Lung (tissue), 11 donors: ENCODE measurements at regions not wholly inside any gene's neighbourhood (a gene's known extent, or its start where the extent isn't known, plus 50 kb on each side); places are given as distances from the start of the nearest gene placed in this dataset.

Source experiments
- ATAC-seq: fragments of 200-7000 bp; cut with Tn5 transposase; one replicate; pipeline ENCODE4 v1.9.1; 2020; ENCODE audit warnings: moderate number of reproducible peaks; ENCODE audit not compliant: insufficient read depth, low FRiP score
- DNase-seq, 3 donors: peaks; one replicate each; pipeline ENCODE4 v3.0.0-alpha.2; 2013 to 2017
- H3K27ac ChIP-seq, 2 donors: one replicate each; pipeline ENCODE4 v1.5.1; 2013; ENCODE audit warnings: mild to moderate bottlenecking in 2 of 2, moderate library complexity in 2 of 2, control low read depth in 1 of 2, inconsistent platforms in 1 of 2, low read depth in 1 of 2, low read length in 1 of 2
- H3K27me3 ChIP-seq, 3 donors: one replicate each; pipeline ENCODE4 v1.5.1; 2013; ENCODE audit warnings: low read length in 2 of 3; ENCODE audit not compliant: control insufficient read depth in 3 of 3, insufficient read depth in 3 of 3
- H3K36me3 ChIP-seq, 4 donors: one replicate each; pipeline ENCODE4 v1.5.1; 2013; ENCODE audit warnings: low read length in 4 of 4, mild to moderate bottlenecking in 1 of 4, moderate library complexity in 1 of 4; ENCODE audit not compliant: control insufficient read depth in 4 of 4, insufficient read depth in 4 of 4
- H3K4me1 ChIP-seq, 5 donors: one replicate each; pipeline ENCODE4 v1.5.1; 2013; ENCODE audit warnings: low read length in 5 of 5, mild to moderate bottlenecking in 2 of 5, moderate library complexity in 1 of 5; ENCODE audit not compliant: control insufficient read depth in 5 of 5, insufficient read depth in 5 of 5
- H3K4me3 ChIP-seq: one replicate; pipeline ENCODE4 v1.5.1; 2013; ENCODE audit warnings: mild to moderate bottlenecking, control low read depth, moderate library complexity
- H3K9ac ChIP-seq, 2 donors: one replicate each; pipeline ENCODE4 v1.5.1; 2013; ENCODE audit warnings: low read length in 2 of 2, control low read depth in 1 of 2; ENCODE audit not compliant: insufficient read depth in 1 of 2
- H3K9me3 ChIP-seq, 4 donors: one replicate each; pipeline ENCODE4 v1.5.1; 2013; ENCODE audit warnings: low read length in 3 of 4, mild to moderate bottlenecking in 1 of 4, moderate library complexity in 1 of 4; ENCODE audit not compliant: control insufficient read depth in 4 of 4, insufficient read depth in 3 of 4
- CTCF ChIP-seq: IDR thresholded peaks from 2 replicates; pipeline ENCODE4 v1.5.1; 2012; ENCODE audit warnings: mild to moderate bottlenecking; ENCODE audit errors: control extremely low read depth, extremely low read depth
- WGBS, 2 donors: extraction: QIAGEN DNeasy Blood & Tissue Kit; methylation state at CpG; one replicate each; pipeline ENCODE4 v1.1.7; 2013; 5-methylcytosine and 5-hydroxymethylcytosine counted together
- donor health status: control.
- donor health status: control.
- donor health status: Bipolar disorder and iron deficiency.
- donor health status: healthy.
- donor health status: DM: yes; HTN: yes; CAD: no.

DNA sequence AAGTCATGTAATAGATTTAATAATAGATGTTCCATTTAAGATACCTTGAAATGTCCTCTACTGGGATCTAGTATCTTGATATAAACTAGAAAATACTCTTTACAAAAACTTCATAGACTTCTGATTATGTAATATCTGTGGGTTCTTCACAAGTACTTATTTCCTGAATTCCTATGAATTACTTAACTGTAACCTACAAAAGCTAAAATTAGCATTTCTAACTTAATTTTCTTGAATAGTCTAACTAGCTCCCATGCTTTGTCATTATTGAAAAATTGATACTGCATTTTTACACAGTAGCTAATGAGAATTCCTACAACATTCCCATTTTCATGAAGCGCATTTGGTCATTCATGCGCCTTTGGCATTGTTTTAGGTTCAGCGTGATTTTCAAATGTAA is 1828.2 kb downstream of the MAT2B start:
- DNase-seq: no peak
- no peak for ATAC-seq
- Histone ChIP-seq H3K36me3 (no peaks in the 10 kb centered on the region), H3K9me3 (no peaks in the 10 kb centered on the region), H3K4me3 (no peak overlapping the region), H3K27ac (no peak overlapping the region), H3K4me1 (no peaks in the 10 kb centered on the region), H3K9ac (no peak overlapping the region), H3K27me3 (no peaks in the 10 kb centered on the region)
- 92% methylated on average over 3 of the region's 3 CpGs for WGBS, 2 donors
- no peak for TF ChIP-seq CTCF

DNA sequence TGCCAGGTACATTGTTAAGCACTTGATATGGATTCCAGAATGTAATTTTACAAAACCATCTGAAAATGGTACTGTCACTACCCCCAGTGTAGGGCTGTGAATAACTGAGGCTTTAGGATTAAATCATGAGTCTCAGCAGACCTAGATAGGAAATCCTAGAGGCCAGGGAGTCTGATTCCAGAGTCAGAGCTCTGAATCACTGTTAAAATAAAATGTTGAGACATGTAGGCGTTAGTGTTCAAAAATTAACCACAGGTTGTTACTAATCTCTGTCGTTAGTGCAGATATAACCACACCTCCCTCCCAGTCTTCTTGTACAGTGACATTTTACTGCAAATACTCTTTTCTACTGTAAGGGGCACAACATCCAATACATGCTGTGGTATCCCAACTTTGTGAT is 1828.8 kb downstream of the MAT2B start:
- no peak for TF ChIP-seq CTCF
- Histone ChIP-seq H3K36me3 (no peaks in the 10 kb centered on the region), H3K4me1 (no peaks in the 10 kb centered on the region), H3K27ac (no peak overlapping the region), H3K9ac (no peak overlapping the region), H3K27me3 (no peaks in the 10 kb centered on the region), H3K9me3 (no peaks in the 10 kb centered on the region), H3K4me3 (no peak overlapping the region)
- 27 to 54% methylated on average over 2 of the region's 2 CpGs for WGBS, 2 donors
- DNase-seq: no peak
- no peak for ATAC-seq

GRCh38 chr5:165349735-165350134 is 1844.3 kb downstream of the MAT2B start:
- ATAC-seq: no peak
- Histone ChIP-seq H3K4me1 (no peaks in the 10 kb centered on the region), H3K27me3 (no peaks in the 10 kb centered on the region), H3K4me3 (no peak overlapping the region), H3K36me3 (no peaks in the 10 kb centered on the region), H3K27ac (no peak overlapping the region), H3K9ac (no peak overlapping the region), H3K9me3 (no peaks in the 10 kb centered on the region)
- WGBS, 2 donors: 54 to 76% methylated on average over 1 of the region's 1 CpG
- no peak for TF ChIP-seq CTCF
- no peak for DNase-seq

- Histone ChIP-seq H3K9me3 (no peaks in the 10 kb centered on the region), H3K9ac (no peak overlapping the region), H3K27ac (no peak overlapping the region), H3K27me3 (no peaks in the 10 kb centered on the region), H3K4me3 (no peak overlapping the region), H3K36me3 (no peaks in the 10 kb centered on the region), H3K4me1 (no peaks in the 10 kb centered on the region)
- WGBS, 2 donors: 85 to 89% methylated on average over 5 of the region's 5 CpGs
- TF ChIP-seq CTCF: no peak
- ATAC-seq (no peak), DNase-seq (no peak)
Measured at GRCh38 chr5:165351342-165351741, 1845.9 kb downstream of the MAT2B start.
